ENCODE measurements at regions not wholly inside any gene's neighbourhood (a gene's known extent, or its start where the extent isn't known, plus 50 kb on each side); places are given as distances from the start of the nearest gene placed in this dataset.

DNA sequence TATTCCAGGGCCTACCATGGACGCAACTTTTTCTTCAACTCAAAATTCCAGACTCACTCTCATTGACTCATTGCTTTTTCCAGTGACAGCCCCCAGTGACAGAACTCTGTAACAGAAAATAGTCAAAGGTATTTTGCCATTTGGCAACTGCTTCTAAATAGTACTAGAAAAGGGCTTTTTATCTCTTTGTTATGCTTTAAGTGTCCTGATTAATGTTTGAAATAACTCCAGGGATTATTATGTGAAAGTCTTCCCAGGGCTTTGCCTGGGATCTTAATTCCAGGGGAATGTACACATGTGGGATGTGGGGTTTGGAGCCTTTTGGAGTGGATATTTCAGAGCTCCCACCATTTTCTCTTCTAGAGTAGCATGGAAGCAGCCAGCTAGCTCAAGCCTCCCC is 198.8 kb downstream of the KCNS3 start:
- TF ChIP-seq POLR2AphosphoS5 (IDR thresholded peaks at IDR 0.05; ENCODE audit: borderline replicate concordance, low read depth, low read length) (no peak), EZH2 (IDR thresholded peaks at IDR 0.05) (no peak), FOXP2 (optimal IDR thresholded peaks at IDR 0.05; ENCODE audit: control extremely low read depth, extremely low read length, insufficient read depth) (no peak)
- Histone ChIP-seq H3K4me3 (no peak overlapping the region), H3K36me3 (ENCODE audit: insufficient read depth, low read length) (no peaks in the 10 kb centered on the region), H3K9me3 (ENCODE audit: low read depth, low read length) (no peaks in the 10 kb centered on the region), H3K27ac (no peak overlapping the region), H3K9ac (ENCODE audit: insufficient read length) (no peak overlapping the region)
- DNase-seq (ENCODE audit: low read depth, low spot score), result no peak

DNA sequence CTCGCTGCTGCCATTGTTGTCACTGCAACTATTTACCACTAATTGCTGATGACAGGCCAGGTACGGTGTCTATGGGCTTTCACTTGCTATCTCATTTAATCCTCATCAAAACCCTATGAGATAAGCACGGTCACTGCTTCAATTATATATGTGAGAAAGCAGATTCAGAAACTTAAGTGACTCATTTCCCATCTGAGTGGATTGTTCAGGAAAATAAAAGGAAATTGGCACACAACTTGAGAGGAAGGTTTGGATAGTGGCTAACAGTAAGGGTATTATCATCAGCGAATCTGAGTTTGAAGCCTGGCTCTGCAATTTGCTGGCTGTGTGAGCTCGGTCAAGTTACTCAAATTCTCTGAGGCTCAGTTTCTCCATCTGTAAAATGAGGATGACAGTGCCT is 196.0 kb downstream of the KCNS3 start:
- Histone ChIP-seq H3K9me3 (ENCODE audit: low read depth, low read length) (no peaks in the 10 kb centered on the region), H3K36me3 (ENCODE audit: insufficient read depth, low read length) (no peaks in the 10 kb centered on the region), H3K9ac (ENCODE audit: insufficient read length) (no peak overlapping the region), H3K4me3 (no peak overlapping the region), H3K27ac (no peak overlapping the region)
- TF ChIP-seq FOXP2 (optimal IDR thresholded peaks at IDR 0.05; ENCODE audit: control extremely low read depth, extremely low read length, insufficient read depth) (no peak), EZH2 (IDR thresholded peaks at IDR 0.05) (no peak), POLR2AphosphoS5 (IDR thresholded peaks at IDR 0.05; ENCODE audit: borderline replicate concordance, low read depth, low read length) (no peak)
- DNase-seq (ENCODE audit: low read depth, low spot score), result no peak

DNA sequence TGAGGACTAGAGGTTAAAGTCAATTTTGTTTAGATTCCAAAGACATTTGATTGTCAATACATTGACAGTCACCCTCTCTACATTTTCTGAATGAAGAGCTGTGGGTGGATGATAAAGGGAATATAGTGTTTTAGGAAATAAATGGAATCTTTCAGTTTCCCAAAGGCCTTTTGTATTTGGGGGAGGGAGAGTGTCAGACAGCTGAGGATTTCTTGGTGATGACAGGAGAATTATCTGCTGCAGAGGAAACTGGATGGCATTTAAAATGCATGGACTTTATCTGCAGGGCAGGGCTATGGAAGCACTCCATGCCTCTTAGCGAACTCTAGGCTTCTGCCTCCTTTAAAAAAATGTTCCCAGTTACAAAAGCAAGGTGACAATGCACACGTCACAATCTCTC is 195.1 kb downstream of the KCNS3 start:
- no peak for DNase-seq (ENCODE audit: low read depth, low spot score)
- Histone ChIP-seq H3K4me3 (no peak overlapping the region), H3K9ac (ENCODE audit: insufficient read length) (no peak overlapping the region), H3K36me3 (ENCODE audit: insufficient read depth, low read length) (no peaks in the 10 kb centered on the region), H3K9me3 (ENCODE audit: low read depth, low read length) (no peaks in the 10 kb centered on the region), H3K27ac (no peak overlapping the region)
- TF ChIP-seq EZH2 (IDR thresholded peaks at IDR 0.05) (no peak), POLR2AphosphoS5 (IDR thresholded peaks at IDR 0.05; ENCODE audit: borderline replicate concordance, low read depth, low read length) (no peak), FOXP2 (optimal IDR thresholded peaks at IDR 0.05; ENCODE audit: control extremely low read depth, extremely low read length, insufficient read depth) (no peak)

DNA sequence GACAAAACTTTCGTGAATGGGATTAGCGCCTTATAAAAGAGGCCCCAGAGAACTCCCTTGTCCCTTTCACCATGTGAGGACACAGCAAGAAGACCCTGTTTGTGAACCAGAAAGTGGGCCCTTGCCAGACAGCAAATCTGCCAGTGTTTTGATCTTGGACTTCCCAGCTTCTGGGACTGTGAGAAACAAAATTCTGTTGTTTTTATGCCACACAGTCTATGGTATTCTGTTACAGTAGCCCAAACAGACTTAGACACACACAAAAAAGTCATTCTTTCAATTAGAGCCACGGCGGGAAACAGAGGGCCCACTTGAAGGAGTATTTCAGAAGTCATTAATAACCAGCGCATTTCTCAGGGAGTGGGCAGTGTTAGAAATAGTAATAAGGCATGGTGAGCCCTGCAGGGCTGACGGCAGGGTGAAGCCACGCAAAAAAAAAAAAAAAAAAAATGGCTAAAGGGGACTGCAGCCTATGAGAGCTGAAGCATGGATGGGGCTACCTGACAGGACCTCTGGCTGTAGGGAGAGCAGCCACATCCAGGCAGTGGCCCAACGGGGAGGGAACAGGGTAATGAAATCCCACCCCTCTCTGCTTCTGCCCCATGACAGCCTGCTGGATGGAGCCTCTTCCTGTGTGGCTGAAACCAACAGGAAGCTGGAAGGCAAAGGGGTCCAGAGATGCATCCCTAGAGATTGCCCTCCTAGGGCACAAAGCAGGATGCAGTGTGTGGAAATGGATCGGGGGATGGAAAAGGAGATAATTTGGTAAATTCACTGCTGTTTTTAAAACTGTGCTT is 189.3 kb downstream of the KCNS3 start:
- no peak overlapping the region for H3K9ac ChIP-seq (ENCODE audit: insufficient read length)
- H3K36me3 ChIP-seq (ENCODE audit: insufficient read depth, low read length), result no peaks in the 10 kb centered on the region
- no peak overlapping the region for H3K4me3 ChIP-seq
- DNase-seq (ENCODE audit: low read depth, low spot score), result no peak
- no peaks in the 10 kb centered on the region for H3K9me3 ChIP-seq (ENCODE audit: low read depth, low read length)
- no peak overlapping the region for H3K27ac ChIP-seq
- TF ChIP-seq POLR2AphosphoS5 (IDR thresholded peaks at IDR 0.05; ENCODE audit: borderline replicate concordance, low read depth, low read length), result no peak
- TF ChIP-seq EZH2 (IDR thresholded peaks at IDR 0.05), result no peak
- TF ChIP-seq FOXP2 (optimal IDR thresholded peaks at IDR 0.05; ENCODE audit: control extremely low read depth, extremely low read length, insufficient read depth), result no peak

DNA sequence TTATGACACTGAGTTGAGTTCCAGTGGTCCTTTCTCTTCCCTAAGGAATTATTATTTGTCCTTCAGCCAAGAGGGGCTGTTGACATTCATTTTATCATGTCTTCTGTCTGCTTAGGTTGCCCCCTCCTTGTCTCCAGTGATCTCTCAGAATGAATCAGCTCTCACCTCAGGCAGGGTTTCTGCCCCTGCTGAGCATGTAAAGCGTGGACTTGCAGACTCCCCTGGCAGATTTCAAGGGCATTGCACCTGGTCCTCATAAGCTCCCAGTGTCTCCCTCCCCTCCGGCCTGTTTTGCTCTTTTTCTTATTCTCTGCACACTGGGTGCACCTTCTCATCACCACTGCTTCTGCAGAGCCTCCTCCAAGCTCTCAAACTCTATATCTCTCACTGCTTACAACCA is 188.4 kb downstream of the KCNS3 start:
- TF ChIP-seq EZH2 (IDR thresholded peaks at IDR 0.05) (no peak), FOXP2 (optimal IDR thresholded peaks at IDR 0.05; ENCODE audit: control extremely low read depth, extremely low read length, insufficient read depth) (no peak), POLR2AphosphoS5 (IDR thresholded peaks at IDR 0.05; ENCODE audit: borderline replicate concordance, low read depth, low read length) (no peak)
- Histone ChIP-seq H3K4me3 (no peak overlapping the region), H3K9ac (ENCODE audit: insufficient read length) (no peak overlapping the region), H3K9me3 (ENCODE audit: low read depth, low read length) (no peaks in the 10 kb centered on the region), H3K36me3 (ENCODE audit: insufficient read depth, low read length) (no peaks in the 10 kb centered on the region), H3K27ac (no peak overlapping the region)
- DNase-seq (ENCODE audit: low read depth, low spot score), result no peak

DNA sequence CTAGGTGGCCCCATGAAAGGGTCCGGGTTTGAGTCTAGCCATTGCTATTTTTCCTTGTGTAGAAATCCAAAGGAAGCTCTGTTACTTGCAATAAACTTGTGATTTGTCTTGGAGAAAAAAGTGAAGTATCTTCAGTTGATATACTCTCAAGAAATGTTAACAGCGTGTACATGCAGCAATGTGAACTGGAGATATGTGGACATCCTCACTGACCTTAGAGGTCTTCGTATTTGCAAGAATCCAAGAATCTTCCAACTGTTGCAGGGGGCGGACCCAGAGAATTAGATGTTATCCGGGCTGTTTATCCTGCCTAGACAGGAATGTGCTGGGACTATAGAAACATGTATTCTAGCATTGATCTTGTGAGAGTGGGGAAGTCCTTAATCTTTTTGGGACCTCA is 187.6 kb downstream of the KCNS3 start:
- no peaks in the 10 kb centered on the region for H3K36me3 ChIP-seq (ENCODE audit: insufficient read depth, low read length)
- TF ChIP-seq EZH2 (IDR thresholded peaks at IDR 0.05) (no peak), POLR2AphosphoS5 (IDR thresholded peaks at IDR 0.05; ENCODE audit: borderline replicate concordance, low read depth, low read length) (no peak), FOXP2 (optimal IDR thresholded peaks at IDR 0.05; ENCODE audit: control extremely low read depth, extremely low read length, insufficient read depth) (no peak)
- H3K4me3 ChIP-seq, result no peak overlapping the region

DNA sequence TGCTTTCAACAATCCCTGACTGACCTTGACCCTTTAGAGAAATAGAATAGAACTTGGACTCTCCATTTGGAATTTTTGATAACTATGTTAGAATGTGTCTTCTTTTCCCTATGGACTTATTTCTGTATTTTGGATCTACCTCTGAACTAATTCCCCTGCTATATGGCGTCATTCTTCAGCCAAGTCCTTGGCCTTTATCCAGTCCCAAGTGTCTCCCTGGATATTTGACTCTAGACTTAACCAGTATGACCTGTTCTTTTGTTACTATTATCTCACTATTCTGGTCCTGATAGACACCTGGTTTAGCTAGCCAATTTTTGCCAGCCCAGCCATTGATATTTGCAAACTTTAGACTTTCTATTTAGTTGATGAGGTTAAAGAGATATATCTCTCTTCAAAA is 186.8 kb downstream of the KCNS3 start:
- Histone ChIP-seq H3K9ac (ENCODE audit: insufficient read length) (no peak overlapping the region), H3K4me3 (no peak overlapping the region), H3K36me3 (ENCODE audit: insufficient read depth, low read length) (no peaks in the 10 kb centered on the region), H3K9me3 (ENCODE audit: low read depth, low read length) (no peaks in the 10 kb centered on the region), H3K27ac (no peak overlapping the region)
- TF ChIP-seq POLR2AphosphoS5 (IDR thresholded peaks at IDR 0.05; ENCODE audit: borderline replicate concordance, low read depth, low read length), result no peak
- TF ChIP-seq EZH2 (IDR thresholded peaks at IDR 0.05), result no peak
- TF ChIP-seq FOXP2 (optimal IDR thresholded peaks at IDR 0.05; ENCODE audit: control extremely low read depth, extremely low read length, insufficient read depth), result no peak
- DNase-seq (ENCODE audit: low read depth, low spot score), result no peak

More for the DNA sequence above, 187.6 kb downstream of the KCNS3 start:
- DNase-seq (ENCODE audit: low read depth, low spot score), result no peak
- Histone ChIP-seq H3K9me3 (ENCODE audit: low read depth, low read length) (no peaks in the 10 kb centered on the region), H3K9ac (ENCODE audit: insufficient read length) (no peak overlapping the region), H3K27ac (no peak overlapping the region)

DNA sequence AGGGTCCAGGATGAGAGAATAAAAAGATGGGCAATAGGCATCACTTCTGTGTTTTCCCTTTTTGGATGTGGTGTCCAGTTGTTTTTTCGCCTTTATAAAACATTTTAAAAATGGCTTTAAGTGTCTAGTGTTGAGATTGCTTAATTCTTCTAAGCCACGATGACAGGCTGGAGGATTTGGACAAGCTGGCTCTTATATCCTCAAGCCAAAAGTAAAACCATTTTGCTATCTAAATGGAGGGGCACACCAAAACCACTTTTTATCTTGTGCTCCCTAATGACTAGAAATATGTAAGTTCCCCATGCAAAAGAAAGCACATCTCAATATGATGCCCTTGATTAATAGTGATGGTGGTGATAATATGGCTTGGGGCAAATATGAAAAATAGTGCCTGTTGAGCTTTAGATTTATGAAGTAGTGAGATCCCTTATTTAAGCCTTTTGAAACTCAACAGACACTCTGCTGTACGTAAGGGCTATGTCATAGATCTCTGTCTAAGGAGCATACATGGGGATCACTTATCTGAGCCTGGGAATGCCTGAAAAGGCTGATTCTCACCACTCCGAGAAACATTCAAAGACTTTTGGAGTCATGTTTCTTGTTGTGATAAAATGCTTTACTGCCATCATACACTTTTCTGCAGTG is 185.5 kb downstream of the KCNS3 start:
- Histone ChIP-seq H3K27ac (no peak overlapping the region), H3K9ac (ENCODE audit: insufficient read length) (no peak overlapping the region), H3K36me3 (ENCODE audit: insufficient read depth, low read length) (no peaks in the 10 kb centered on the region), H3K9me3 (ENCODE audit: low read depth, low read length) (no peaks in the 10 kb centered on the region), H3K4me3 (no peak overlapping the region)
- TF ChIP-seq EZH2 (IDR thresholded peaks at IDR 0.05) (no peak), POLR2AphosphoS5 (IDR thresholded peaks at IDR 0.05; ENCODE audit: borderline replicate concordance, low read depth, low read length) (no peak), FOXP2 (optimal IDR thresholded peaks at IDR 0.05; ENCODE audit: control extremely low read depth, extremely low read length, insufficient read depth) (no peak)
- DNase-seq (ENCODE audit: low read depth, low spot score), result no peak

Measured in SK-N-MC (cell line).